Activated T-cell treated with anti-CD3 and anti-CD28 coated beads for 48 hours (primary cell): ENCODE measurements at regions not wholly inside any gene's neighbourhood (a gene's known extent, or its start where the extent isn't known, plus 50 kb on each side); places are given as distances from the start of the nearest gene placed in this dataset.
A peak's percentile ranks its signal among the peaks of the same experiment; 100 is the strongest.
"Not testable (repeated sequence)": the region's sequence is repeated elsewhere in the genome, so short reads cannot be mapped to it uniquely, and the experiment has no call there.

Source experiments
- DNase-seq: peaks from one replicate; pipeline ENCODE4 v3.0.0-alpha.2; 2020; ENCODE audit warnings: low read depth

GRCh38 chr2:215889240-215889969 is 123.9 kb downstream of the MREG start:
- not testable (repeated sequence) for DNase-seq

GRCh38 chr2:215888680-215889079 is 124.7 kb downstream of the MREG start:
- no peak for DNase-seq

- no peak for DNase-seq
Observed at GRCh38 chr2:215887303-215887702, 126.0 kb downstream of the MREG start.

- no peak for DNase-seq
Observed at GRCh38 chr2:215886022-215886421, 127.3 kb downstream of the MREG start.

GRCh38 chr2:215885536-215885935 is 127.8 kb downstream of the MREG start:
- no peak for DNase-seq

GRCh38 chr2:215884451-215885087 is 128.8 kb downstream of the MREG start:
- DNase-seq, result no peak

- DNase-seq, result no peak
Observed at GRCh38 chr2:215883799-215884198, 129.6 kb downstream of the MREG start.

- no peak for DNase-seq
Observed at GRCh38 chr2:215882689-215883088, 130.7 kb downstream of the MREG start.

GRCh38 chr2:215881582-215881981 is 131.8 kb downstream of the MREG start:
- no peak for DNase-seq

- DNase-seq, result no peak
Observed at GRCh38 chr2:215880970-215881369, 132.4 kb downstream of the MREG start.

GRCh38 chr2:215879977-215880940 is 133.1 kb downstream of the MREG start:
- DNase-seq, result no peak

- DNase-seq, result no peak
Observed at GRCh38 chr2:215879331-215879730, 134.0 kb downstream of the MREG start.

- DNase-seq, result no peak
Observed at GRCh38 chr2:215878476-215879063, 134.8 kb downstream of the MREG start.

- no peak for DNase-seq
Observed at GRCh38 chr2:215876937-215877238, 136.5 kb downstream of the MREG start.

GRCh38 chr2:215876139-215876936 is 137.0 kb downstream of the MREG start:
- no peak for DNase-seq

- no peak for DNase-seq
Observed at GRCh38 chr2:215874418-215874817, 138.9 kb downstream of the MREG start.

- peak; percentile 7 for DNase-seq
Observed at GRCh38 chr2:215870986-215871385, 142.4 kb downstream of the MREG start.

- DNase-seq, result no peak
Observed at GRCh38 chr2:215870088-215870490, 143.3 kb downstream of the MREG start.

GRCh38 chr2:215868846-215869543 is 144.4 kb downstream of the MREG start:
- no peak for DNase-seq

- DNase-seq, result no peak
Observed at GRCh38 chr2:215866606-215867005, 146.7 kb downstream of the MREG start.

- DNase-seq, result no peak
Observed at GRCh38 chr2:215863687-215864086, 149.7 kb downstream of the MREG start.
